ENCODE measurements at regions not wholly inside any gene's neighbourhood (a gene's known extent, or its start where the extent isn't known, plus 50 kb on each side); places are given as distances from the start of the nearest gene placed in this dataset.

- Mint-ChIP-seq H3K4me1 (ENCODE audit: low read depth, unreplicated experiment) (peaks cover 22% of the 10 kb centered on the region), H3K27ac (ENCODE audit: unreplicated experiment) (peak overlapping the region; percentile 77), H3K4me3 (ENCODE audit: unreplicated experiment) (no peak overlapping the region), H3K27me3 (ENCODE audit: low read depth, unreplicated experiment) (no peaks in the 10 kb centered on the region), H3K9me3 (ENCODE audit: unreplicated experiment) (no peaks in the 10 kb centered on the region), H3K36me3 (ENCODE audit: low read depth, unreplicated experiment) (peaks cover 7% of the 10 kb centered on the region)
- peaks cover 4% of the 10 kb centered on the region for H4K20me1 ChIP-seq (ENCODE audit: insufficient read depth, low read length)
- H3K36me3 ChIP-seq (ENCODE audit: insufficient read depth, low read length) = no peaks in the 10 kb centered on the region
- DNase-seq (ENCODE audit: low read depth) (peak; percentile 98), FAIRE-seq (peak; percentile 99)
- peak overlapping the region; percentile 3 for H2AFZ ChIP-seq (ENCODE audit: low read depth, low read length)
- peaks cover 16% of the 10 kb centered on the region for H3K4me1 ChIP-seq (ENCODE audit: insufficient read depth, low read length)
- H3K79me2 ChIP-seq (ENCODE audit: insufficient read depth, low read length) = no peaks in the 10 kb centered on the region
- no peak overlapping the region for H3K4me3 ChIP-seq (ENCODE audit: insufficient read depth, low read depth, low read length)
- H3K27ac ChIP-seq (ENCODE audit: low read depth, low read length) = peak overlapping the region; percentile 71
- H3K4me2 ChIP-seq (ENCODE audit: low read length) = peak overlapping the region; percentile 64
- no peaks in the 10 kb centered on the region for H3K9me3 ChIP-seq (ENCODE audit: insufficient read depth, low read depth, low read length)
- no peaks in the 10 kb centered on the region for H3K27me3 ChIP-seq (ENCODE audit: insufficient read depth, low read length)
- H3K9ac ChIP-seq (ENCODE audit: low read length) = peak overlapping the region; percentile 57
- TF ChIP-seq CTCF (IDR thresholded peaks at IDR 0.05; ENCODE audit: insufficient read depth, low read depth, low read length) (no peak), EZH2 (IDR thresholded peaks at IDR 0.05; ENCODE audit: insufficient read depth, low read length) (no peak)
Measured at GRCh38 chr15:62444104-62445022, 279.3 kb upstream of the C2CD4B start.

GRCh38 chr15:62445244-62445643 lies 280.2 kb upstream of the C2CD4B start:
- no peaks in the 10 kb centered on the region for H3K36me3 ChIP-seq (ENCODE audit: insufficient read depth, low read length)
- peak; percentile 41 for FAIRE-seq
- H3K4me3 ChIP-seq (ENCODE audit: insufficient read depth, low read depth, low read length) = no peak overlapping the region
- no peaks in the 10 kb centered on the region for H3K27me3 ChIP-seq (ENCODE audit: insufficient read depth, low read length)
- no peaks in the 10 kb centered on the region for H3K79me2 ChIP-seq (ENCODE audit: insufficient read depth, low read length)
- peak overlapping the region; percentile 70 for H3K27ac ChIP-seq (ENCODE audit: low read depth, low read length)
- peak; percentile 56 for DNase-seq (ENCODE audit: low read depth)
- Mint-ChIP-seq H3K4me3 (ENCODE audit: unreplicated experiment) (no peak overlapping the region), H3K4me1 (ENCODE audit: low read depth, unreplicated experiment) (peaks cover 22% of the 10 kb centered on the region), H3K27ac (ENCODE audit: unreplicated experiment) (no peak overlapping the region), H3K9me3 (ENCODE audit: unreplicated experiment) (no peaks in the 10 kb centered on the region), H3K36me3 (ENCODE audit: low read depth, unreplicated experiment) (peaks cover 4% of the 10 kb centered on the region), H3K27me3 (ENCODE audit: low read depth, unreplicated experiment) (no peaks in the 10 kb centered on the region)
- peak overlapping the region; percentile 64 for H3K4me2 ChIP-seq (ENCODE audit: low read length)
- no peak overlapping the region for H2AFZ ChIP-seq (ENCODE audit: low read depth, low read length)
- peaks cover 16% of the 10 kb centered on the region for H3K4me1 ChIP-seq (ENCODE audit: insufficient read depth, low read length)
- H3K9ac ChIP-seq (ENCODE audit: low read length) = peak overlapping the region; percentile 57
- TF ChIP-seq CTCF (IDR thresholded peaks at IDR 0.05; ENCODE audit: insufficient read depth, low read depth, low read length) (no peak), EZH2 (IDR thresholded peaks at IDR 0.05; ENCODE audit: insufficient read depth, low read length) (no peak)
- H3K9me3 ChIP-seq (ENCODE audit: insufficient read depth, low read depth, low read length) = no peaks in the 10 kb centered on the region
- H4K20me1 ChIP-seq (ENCODE audit: insufficient read depth, low read length) = peaks cover 4% of the 10 kb centered on the region

- no peak overlapping the region for H3K27ac ChIP-seq (ENCODE audit: low read depth, low read length)
- no peak overlapping the region for H3K4me3 ChIP-seq (ENCODE audit: insufficient read depth, low read depth, low read length)
- H3K4me1 ChIP-seq (ENCODE audit: insufficient read depth, low read length) = peaks cover 16% of the 10 kb centered on the region
- no peaks in the 10 kb centered on the region for H3K27me3 ChIP-seq (ENCODE audit: insufficient read depth, low read length)
- Mint-ChIP-seq H3K4me1 (ENCODE audit: low read depth, unreplicated experiment) (peaks cover 22% of the 10 kb centered on the region), H3K4me3 (ENCODE audit: unreplicated experiment) (no peak overlapping the region), H3K9me3 (ENCODE audit: unreplicated experiment) (peaks cover 2% of the 10 kb centered on the region), H3K36me3 (ENCODE audit: low read depth, unreplicated experiment) (peaks cover 6% of the 10 kb centered on the region), H3K27me3 (ENCODE audit: low read depth, unreplicated experiment) (no peaks in the 10 kb centered on the region), H3K27ac (ENCODE audit: unreplicated experiment) (no peak overlapping the region)
- no peak overlapping the region for H2AFZ ChIP-seq (ENCODE audit: low read depth, low read length)
- DNase-seq (ENCODE audit: low read depth) = no peak
- no peak for FAIRE-seq
- no peak overlapping the region for H3K4me2 ChIP-seq (ENCODE audit: low read length)
- H4K20me1 ChIP-seq (ENCODE audit: insufficient read depth, low read length) = peaks cover 4% of the 10 kb centered on the region
- no peaks in the 10 kb centered on the region for H3K9me3 ChIP-seq (ENCODE audit: insufficient read depth, low read depth, low read length)
- TF ChIP-seq CTCF (IDR thresholded peaks at IDR 0.05; ENCODE audit: insufficient read depth, low read depth, low read length) (no peak), EZH2 (IDR thresholded peaks at IDR 0.05; ENCODE audit: insufficient read depth, low read length) (no peak)
- no peak overlapping the region for H3K9ac ChIP-seq (ENCODE audit: low read length)
- H3K79me2 ChIP-seq (ENCODE audit: insufficient read depth, low read length) = no peaks in the 10 kb centered on the region
- H3K36me3 ChIP-seq (ENCODE audit: insufficient read depth, low read length) = no peaks in the 10 kb centered on the region
Measured at GRCh38 chr15:62446984-62447383, 281.9 kb upstream of the C2CD4B start.
